ENCODE measurements at regions not wholly inside any gene's neighbourhood (a gene's known extent, or its start where the extent isn't known, plus 50 kb on each side); places are given as distances from the start of the nearest gene placed in this dataset.

DNA sequence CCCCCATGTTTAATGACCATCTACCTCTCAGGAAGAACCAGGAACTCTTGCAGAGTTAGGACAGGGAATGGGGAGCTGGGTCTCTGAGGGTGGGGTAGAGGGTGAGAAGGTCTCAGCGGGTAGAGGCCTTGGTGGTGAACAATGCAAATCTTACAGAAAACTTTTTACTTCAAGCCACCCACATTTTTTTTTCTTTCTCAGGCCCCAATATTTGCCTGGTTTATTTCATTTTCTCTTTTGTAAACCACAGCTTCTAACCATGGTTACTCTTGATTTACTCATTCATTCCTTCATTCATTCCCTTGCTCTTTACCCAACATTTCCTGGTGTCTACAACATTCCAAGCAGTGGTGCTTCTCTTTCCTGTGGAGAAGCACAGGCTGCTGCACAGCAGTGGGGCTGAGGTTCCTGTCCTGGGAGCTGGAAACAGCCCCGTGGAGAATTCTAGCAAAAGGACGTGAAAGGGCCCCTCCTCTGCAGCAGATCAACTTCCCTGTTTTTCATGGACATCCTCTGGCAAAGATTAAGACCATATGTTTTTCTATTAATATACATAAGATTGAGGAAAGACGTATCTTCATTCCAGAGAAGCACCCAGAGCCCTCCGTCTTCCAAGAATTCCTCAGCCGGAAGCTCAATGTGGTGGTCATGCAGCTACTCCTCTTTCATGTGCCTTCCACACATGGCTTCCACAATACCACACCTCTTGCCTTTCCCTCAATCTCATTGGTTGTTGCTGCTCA lies 224.4 kb upstream of the SESN3 start:
- H3K4me1 ChIP-seq (replicated peaks in 1 of 4; ENCODE audit: control insufficient read depth in 3 of 4, insufficient read depth in 4 of 4, low read length in 3 of 4) = peaks cover 0 to 3% (median 0%) of the 10 kb centered on the region in 4 experiments; a peak in 1 of 7 replicates
- no peak overlapping the region for H3K4me2 ChIP-seq (ENCODE audit: insufficient read depth in 1 of 2, low read depth in 2 of 2, low read length in 2 of 2)
- no peaks in the 10 kb centered on the region for H4K20me1 ChIP-seq (replicated peaks in 1 of 2; ENCODE audit: control insufficient read depth in 1 of 2, insufficient read depth in 2 of 2, low read length in 2 of 2)
- no peak overlapping the region for H3K9ac ChIP-seq (replicated peaks in 1 of 4; ENCODE audit: extremely low read depth in 1 of 4, low read depth in 3 of 4, low read length in 3 of 4)
- WGBS, 2 experiments (ENCODE audit: extremely low coverage in 1 of 2, insufficient coverage in 1 of 2, insufficient read length in 1 of 2, insufficient replicate concordance in 2 of 2, low coverage in 1 of 2, low lambda C conversion rate in 2 of 2, missing lambda C conversion rate in 1 of 2) = 87% methylated on average over 5 of the region's 6 CpGs; no CpG with 5 or more reads in 1 of the 2 experiments
- no peak overlapping the region for H3K18ac ChIP-seq (ENCODE audit: extremely low read depth, low read length)
- H3K79me2 ChIP-seq (ENCODE audit: control insufficient read depth in 1 of 2, insufficient read depth in 2 of 2, low read length in 2 of 2) = no peaks in the 10 kb centered on the region
- H3K79me1 ChIP-seq (ENCODE audit: low read depth, low read length) = no peaks in the 10 kb centered on the region; the same call in 1 of the 2 replicates
- no peak overlapping the region for H3K4me3 ChIP-seq (ENCODE audit: extremely low read depth in 1 of 4, insufficient read depth in 2 of 4, low read depth in 3 of 4, low read length in 4 of 4)
- POLR2A ChIA-PET (ENCODE audit: partially characterized antibody) = no interaction called here
- no peaks in the 10 kb centered on the region for H3K23me2 ChIP-seq (ENCODE audit: low read depth, low read length)
- no peak overlapping the region for H3K14ac ChIP-seq (ENCODE audit: insufficient read length)
- no peak overlapping the region for H3K56ac ChIP-seq (replicated peaks; ENCODE audit: insufficient read length, low read depth, low read length)
- no peak overlapping the region for H2AK5ac ChIP-seq (ENCODE audit: low read depth, low read length)
- no peak overlapping the region for H3K23ac ChIP-seq (ENCODE audit: insufficient read length)
- DNase-seq (ENCODE audit: low read depth in 1 of 2, low spot score in 2 of 2) = no peak
- H2AFZ ChIP-seq (ENCODE audit: low read length) = no peak overlapping the region
- no peak overlapping the region for H2BK12ac ChIP-seq (ENCODE audit: low read depth, low read length)
- H3K36me3 ChIP-seq (ENCODE audit: control insufficient read depth in 2 of 4, insufficient read depth in 4 of 4, low read length in 3 of 4) = no peaks in the 10 kb centered on the region
- no peak overlapping the region for H2BK20ac ChIP-seq (ENCODE audit: low read length)
- H4K91ac ChIP-seq (replicated peaks; ENCODE audit: insufficient read length, low read length) = no peak overlapping the region
- CTCF ChIA-PET (ENCODE audit: partially characterized antibody) = interaction anchor here (0.7 to 2.5 kb wide), 6 partner anchors 11 to 362 kb away, joined by 3 to 9 read pairs (median 5); no protein-coding TSS in a partner anchor
- H3K27ac ChIP-seq (ENCODE audit: low read depth, low read length) = no peak overlapping the region
- H4K5ac ChIP-seq (ENCODE audit: insufficient read length, low read depth, low read length) = no peak overlapping the region
- H2BK15ac ChIP-seq (ENCODE audit: low read length) = no peak overlapping the region
- no peak for FAIRE-seq
- no peaks in the 10 kb centered on the region for H3K9me3 ChIP-seq (ENCODE audit: insufficient read depth in 2 of 2, low read depth in 1 of 2, low read length in 1 of 2)
- no peak overlapping the region for H3K4ac ChIP-seq (replicated peaks; ENCODE audit: insufficient read length, low read depth, low read length)
- H4K8ac ChIP-seq (ENCODE audit: extremely low read depth, insufficient read depth, low read length) = no peak overlapping the region
- no peak overlapping the region for H2BK5ac ChIP-seq (ENCODE audit: low read depth, low read length)
- H3K27me3 ChIP-seq (replicated peaks in 1 of 4; ENCODE audit: control insufficient read depth in 3 of 4, extremely low read depth in 1 of 4, insufficient read depth in 3 of 4, low read length in 3 of 4) = no peaks in the 10 kb centered on the region
- H2BK120ac ChIP-seq (replicated peaks; ENCODE audit: low read depth, low read length) = no peak overlapping the region
- TF ChIP-seq NANOG (IDR thresholded peaks at IDR 0.05; ENCODE audit: insufficient read depth, low read depth, low read length, poor library complexity, severe bottlenecking) (no peak), RNF2 (IDR thresholded peaks at IDR 0.05; ENCODE audit: borderline replicate concordance, low read depth, low read length, missing control alignments, poor library complexity, severe bottlenecking) (no peak)
